K562 (cell line): ENCODE measurements at regions not wholly inside any gene's neighbourhood (a gene's known extent, or its start where the extent isn't known, plus 50 kb on each side); places are given as distances from the start of the nearest gene placed in this dataset.

Experiments used
- ARID1B ChIP-seq: fragments of 450-650 bp; IDR thresholded peaks from 2 replicates; pipeline ENCODE4 v1.6.1; 2016; ENCODE audit warnings: antibody characterized with exemption, mild to moderate bottlenecking, inconsistent platforms
- ATF3 ChIP-seq, 2 experiments: fragments of 450-650 bp in 1 of 2; sonication (generic) in 1 of 2; formaldehyde crosslinking in 1 of 2; IDR thresholded peaks in 1 of 2; conservative IDR thresholded peaks in 1 of 2; 2 replicates each; pipeline versions ENCODE4 v1.6.1 to v1.8.1; 2016 to 2023; ENCODE audit warnings: mild to moderate bottlenecking in 2 of 2, moderate library complexity in 2 of 2, inconsistent platforms in 1 of 2, missing genetic modification reagents in 1 of 2
- BCOR ChIP-seq: fragments of 450-650 bp; IDR thresholded peaks from 2 replicates; pipeline ENCODE4 v1.6.1; 2016
- C11orf30 ChIP-seq: fragments of 450-650 bp; IDR thresholded peaks from 2 replicates; pipeline ENCODE4 v1.6.1; 2016; ENCODE audit warnings: low read depth, mild to moderate bottlenecking
- DMBX1 ChIP-seq: fragments of 250-450 bp; sonication (Bioruptor Pico); IDR thresholded peaks from 2 replicates; pipeline ENCODE4 v1.8.0; 2022; ENCODE audit warnings: inconsistent platforms, mild to moderate bottlenecking, moderate library complexity, borderline replicate concordance
- EP400 ChIP-seq: fragments of 450-650 bp; IDR thresholded peaks from 2 replicates; pipeline ENCODE4 v1.6.1; 2017; ENCODE audit warnings: antibody characterized with exemption, mild to moderate bottlenecking, moderate library complexity
- HLTF ChIP-seq: fragments of 450-650 bp; IDR thresholded peaks from 2 replicates; pipeline ENCODE4 v1.6.1; 2016
- JUND ChIP-seq, 2 experiments: IDR thresholded peaks; 2 replicates in 1 of 2; 3 replicates in 1 of 2; pipeline ENCODE4 v1.6.1; 2011; ENCODE audit warnings: borderline replicate concordance in 2 of 2, low read depth in 2 of 2, low read length in 2 of 2, improper control_type of control experiment in 1 of 2, missing biosample characterization in 1 of 2, missing genetic modification characterization in 1 of 2, missing genetic modification reagents in 1 of 2
- KAT2B ChIP-seq: IDR thresholded peaks from one replicate; pipeline ENCODE4 v1.6.1; 2012; ENCODE audit warnings: low read depth, mild to moderate bottlenecking, control low read depth, inconsistent platforms, low read length, moderate library complexity
- NFE2 ChIP-seq: IDR thresholded peaks from 2 replicates; pipeline ENCODE4 v1.6.1; 2014; ENCODE audit warnings: antibody characterized with exemption, low read depth
- PHF21A ChIP-seq: fragments of 450-650 bp; IDR thresholded peaks from 2 replicates; pipeline ENCODE4 v1.6.1; 2017; ENCODE audit warnings: low read depth, borderline replicate concordance
- REST ChIP-seq, 2 experiments: fragments of 450-650 bp; formaldehyde crosslinking in 1 of 2; IDR thresholded peaks; 2 replicates each; pipeline versions ENCODE4 v1.4.0 to v1.6.1; 2014 to 2020; ENCODE audit warnings: mild to moderate bottlenecking in 2 of 2, borderline replicate concordance in 1 of 2, low read depth in 1 of 2
- TOE1 ChIP-seq, 2 experiments: fragments of 450-650 bp in 1 of 2; sonication (generic) in 1 of 2; formaldehyde crosslinking in 1 of 2; IDR thresholded peaks; 2 replicates each; pipeline versions ENCODE4 v1.7.1 to v1.8.0; 2016 to 2022; ENCODE audit warnings: borderline replicate concordance in 2 of 2, mild to moderate bottlenecking in 2 of 2, antibody characterized with exemption in 1 of 2, inconsistent platforms in 1 of 2, low read depth in 1 of 2, missing genetic modification reagents in 1 of 2, moderate library complexity in 1 of 2
- U2AF1 ChIP-seq: fragments of 200-400 bp; formaldehyde crosslinking; optimal IDR thresholded peaks from 2 replicates; pipeline ENCODE3; 2017; ENCODE audit warnings: mild to moderate bottlenecking, low read depth, low read length, moderate library complexity
- WHSC1 ChIP-seq: IDR thresholded peaks from one replicate; pipeline ENCODE4 v1.6.1; 2012; ENCODE audit warnings: low read length, control low read depth, inconsistent platforms
- ZBTB1 ChIP-seq: sonication (generic); formaldehyde crosslinking; IDR thresholded peaks from 2 replicates; pipeline ENCODE4 v1.8.1; 2023; ENCODE audit warnings: missing genetic modification reagents, low read depth, mild to moderate bottlenecking, borderline replicate concordance
- ZFX ChIP-seq: sonication (generic); formaldehyde crosslinking; IDR thresholded peaks from 2 replicates; pipeline ENCODE4 v1.8.0; 2022; ENCODE audit warnings: mild to moderate bottlenecking, missing genetic modification reagents, moderate library complexity
- ZNF41 ChIP-seq: fragments of 250-450 bp; sonication (Bioruptor Pico); conservative IDR thresholded peaks from 2 replicates; pipeline ENCODE4 v1.4.0; 2020; ENCODE audit warnings: mild to moderate bottlenecking
- ZNF57 ChIP-seq: fragments of 450-650 bp; formaldehyde crosslinking; IDR thresholded peaks from 2 replicates; pipeline ENCODE4 v1.4.0; 2020; ENCODE audit warnings: mild to moderate bottlenecking, moderate library complexity

GRCh38 chr3:194245975-194246561, 105.1 kb downstream of the CPN2 start (continued):
- TF ChIP-seq REST (IDR thresholded peaks at IDR 0.05; ENCODE audit: borderline replicate concordance), result 0 out of 2 replicates have a peak, but pooled peaks have one; percentile 17
- no peak for TF ChIP-seq REST (CRISPR knock-in tag; IDR thresholded peaks at IDR 0.05; ENCODE audit: low read depth)
- peak; percentile 83 for TF ChIP-seq ATF3 (IDR thresholded peaks at IDR 0.05)
- no peak for TF ChIP-seq ATF3 (CRISPR knock-in tag; conservative IDR thresholded peaks at IDR 0.05)
- TF ChIP-seq BCOR, result no peak
- 0 out of 2 replicates have a peak, but pooled peaks have one; percentile 24 for TF ChIP-seq ARID1B
- TF ChIP-seq PHF21A, result no peak
- no peak for TF ChIP-seq EP400
- no peak for TF ChIP-seq TOE1 (IDR thresholded peaks at IDR 0.05; ENCODE audit: borderline replicate concordance)
- no peak for TF ChIP-seq TOE1 (CRISPR knock-in tag; IDR thresholded peaks at IDR 0.05; ENCODE audit: borderline replicate concordance, low read depth)
- no peak for TF ChIP-seq HLTF
- peak; percentile 86 for TF ChIP-seq C11orf30
- no peak for TF ChIP-seq KAT2B
- peak; percentile 47; the same call in 1 of the 2 replicates for TF ChIP-seq DMBX1 (CRISPR knock-in tag)
- TF ChIP-seq JUND (IDR thresholded peaks at IDR 0.05; ENCODE audit: borderline replicate concordance, low read depth, low read length), result peak; percentile 34; the same call in 1 of the 2 replicates
- TF ChIP-seq JUND (tag; IDR thresholded peaks at IDR 0.05; ENCODE audit: borderline replicate concordance, low read depth, low read length), result peak; percentile 39; the same call in 1 of the 3 replicates
- no peak for TF ChIP-seq WHSC1
- TF ChIP-seq ZBTB1, result no peak
- no peak for TF ChIP-seq U2AF1
- no peak for TF ChIP-seq ZNF41 (CRISPR knock-in tag)
- peak; percentile 47; the same call in 1 of the 2 replicates for TF ChIP-seq ZFX (CRISPR knock-in tag)
- TF ChIP-seq NFE2, result peak; percentile 75
- TF ChIP-seq ZNF57 (CRISPR knock-in tag), result no peak
